Suprapubic skin (tissue), 4 donors: ENCODE measurements at regions not wholly inside any gene's neighbourhood (a gene's known extent, or its start where the extent isn't known, plus 50 kb on each side); places are given as distances from the start of the nearest gene placed in this dataset.

Experiments used
- CTCF ChIP-seq, 2 donors: fragments of 200-600 bp in 1 of 2; fragments of 450-650 bp in 1 of 2; sonication (generic) in 1 of 2; IDR thresholded peaks; one replicate each; pipeline ENCODE4 v1.5.1; 2016 to 2019; ENCODE audit warnings: antibody characterized with exemption in 2 of 2, mild to moderate bottlenecking in 1 of 2, moderate library complexity in 1 of 2
- EP300 ChIP-seq: sonication (generic); formaldehyde crosslinking; IDR thresholded peaks from one replicate; pipeline ENCODE4 v1.6.1; 2017; ENCODE audit warnings: antibody characterized with exemption
- POLR2A ChIP-seq, 2 donors: fragments of 450-650 bp; IDR thresholded peaks; one replicate each; pipeline ENCODE4 v1.6.1; 2017; ENCODE audit warnings: antibody characterized with exemption in 2 of 2, mild to moderate bottlenecking in 2 of 2, moderate library complexity in 2 of 2
- POLR2AphosphoS5 ChIP-seq, 3 donors: sonication (generic); formaldehyde crosslinking; IDR thresholded peaks; one replicate each; pipeline ENCODE4 v1.6.1; 2017; ENCODE audit warnings: antibody characterized with exemption in 3 of 3

- TF ChIP-seq CTCF (IDR thresholded peaks at IDR 0.05): no peak
- TF ChIP-seq POLR2A (IDR thresholded peaks at IDR 0.05): no peak
- TF ChIP-seq POLR2AphosphoS5 (IDR thresholded peaks at IDR 0.05): no peak
- TF ChIP-seq EP300: no peak
Measured at GRCh38 chr16:80117556-80118130, 423.1 kb upstream of the DYNLRB2 start.
